Middle frontal gyrus (tissue), 1 donor: ENCODE measurements at regions not wholly inside any gene's neighbourhood (a gene's known extent, or its start where the extent isn't known, plus 50 kb on each side); places are given as distances from the start of the nearest gene placed in this dataset.

Source experiments
- DNase-seq: peaks from one replicate; pipeline ENCODE4 v3.0.0-alpha.2; 2015; ENCODE audit warnings: low spot score; ENCODE audit errors: extremely low spot score

- no peak for DNase-seq
Observed at GRCh38 chr6:14796974-14797762, 448.7 kb upstream of the JARID2 start.

- DNase-seq, result no peak
Observed at GRCh38 chr6:14797875-14798593, 447.8 kb upstream of the JARID2 start.

GRCh38 chr6:14798594-14798982 is 447.3 kb upstream of the JARID2 start:
- no peak for DNase-seq

- DNase-seq, result no peak
Observed at GRCh38 chr6:14798996-14799588, 446.8 kb upstream of the JARID2 start.

GRCh38 chr6:14799928-14800327 is 445.9 kb upstream of the JARID2 start:
- DNase-seq, result no peak

- DNase-seq, result no peak
Observed at GRCh38 chr6:14802514-14803160, 443.2 kb upstream of the JARID2 start.

- DNase-seq, result no peak
Observed at GRCh38 chr6:14804001-14804784, 441.7 kb upstream of the JARID2 start.

GRCh38 chr6:14804785-14805210 is 441.1 kb upstream of the JARID2 start:
- DNase-seq, result peak; percentile 44

- DNase-seq, result no peak
Observed at GRCh38 chr6:14806101-14806500, 439.8 kb upstream of the JARID2 start.

- no peak for DNase-seq
Observed at GRCh38 chr6:14807130-14807529, 438.7 kb upstream of the JARID2 start.

GRCh38 chr6:14807971-14808370 is 437.9 kb upstream of the JARID2 start:
- no peak for DNase-seq

GRCh38 chr6:14810021-14810420 is 435.8 kb upstream of the JARID2 start:
- DNase-seq, result no peak

GRCh38 chr6:14811775-14812428 is 434.0 kb upstream of the JARID2 start:
- no peak for DNase-seq

- no peak for DNase-seq
Observed at GRCh38 chr6:14814016-14814415, 431.9 kb upstream of the JARID2 start.

- no peak for DNase-seq
Observed at GRCh38 chr6:14816116-14816859, 429.6 kb upstream of the JARID2 start.

- DNase-seq, result no peak
Observed at GRCh38 chr6:14817074-14817473, 428.8 kb upstream of the JARID2 start.

- DNase-seq, result no peak
Observed at GRCh38 chr6:14818422-14818884, 427.4 kb upstream of the JARID2 start.

GRCh38 chr6:14819001-14819400 is 426.9 kb upstream of the JARID2 start:
- DNase-seq, result no peak

- DNase-seq, result no peak
Observed at GRCh38 chr6:14819840-14820420, 425.9 kb upstream of the JARID2 start.
